Stimulated activated CD4-positive, alpha-beta T cell treated with anti-CD3 and anti-CD28 coated beads, Interleukin-4, amount 100 ng/mL, for 24 hours (primary cell): ENCODE measurements at regions not wholly inside any gene's neighbourhood (a gene's known extent, or its start where the extent isn't known, plus 50 kb on each side); places are given as distances from the start of the nearest gene placed in this dataset.
"Not testable (repeated sequence)": the region's sequence is repeated elsewhere in the genome, so short reads cannot be mapped to it uniquely, and the experiment has no call there.

ENCODE experiments used
- DNase-seq: peaks from one replicate; pipeline ENCODE4 v3.0.0-alpha.2; 2020

DNA sequence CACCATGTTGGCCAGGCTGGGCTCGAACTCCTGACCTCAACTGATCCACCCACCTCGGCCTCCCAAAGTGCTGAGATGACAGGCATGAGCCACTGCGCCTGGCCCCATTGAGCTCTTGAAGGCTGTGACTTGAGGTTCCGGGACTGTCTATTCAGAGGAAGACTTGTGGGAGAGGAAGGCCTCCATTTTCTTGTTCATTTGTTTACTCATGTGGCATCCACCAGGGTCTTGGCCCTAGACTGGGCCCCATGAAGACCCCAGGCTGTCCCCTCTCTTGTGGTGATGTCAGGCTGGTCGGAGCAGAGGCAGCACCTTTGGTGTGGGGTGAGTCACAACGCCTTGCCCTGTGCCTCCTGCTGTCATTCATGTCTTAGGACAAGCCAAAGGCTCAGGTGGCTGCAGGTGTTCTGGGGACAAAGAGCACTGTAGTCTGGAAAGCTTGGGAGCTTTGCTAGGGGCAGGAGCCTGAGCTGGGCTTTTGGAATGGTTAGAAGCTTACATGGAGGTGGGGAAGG is 224.6 kb upstream of the C1orf174 start:
- DNase-seq, result no peak

DNA sequence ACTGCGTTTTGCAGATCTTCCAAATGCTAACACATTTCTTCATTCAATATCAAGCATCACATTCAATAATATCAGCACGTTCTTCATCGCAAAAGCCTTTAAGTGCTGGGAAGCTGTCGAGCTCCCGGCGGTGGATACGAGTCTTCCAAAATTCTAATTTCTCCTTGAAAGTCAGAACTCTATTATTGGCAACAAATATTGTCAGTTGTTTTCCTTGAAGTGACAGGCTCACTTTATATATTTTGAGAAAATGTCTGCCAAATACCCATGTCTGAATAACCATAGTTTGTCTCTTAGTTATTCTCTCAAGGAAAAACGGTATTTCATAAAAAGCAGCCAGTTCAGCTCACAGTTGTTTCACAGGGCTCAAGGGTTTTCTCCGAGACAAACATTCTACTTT is 226.2 kb upstream of the C1orf174 start:
- no peak for DNase-seq

DNA sequence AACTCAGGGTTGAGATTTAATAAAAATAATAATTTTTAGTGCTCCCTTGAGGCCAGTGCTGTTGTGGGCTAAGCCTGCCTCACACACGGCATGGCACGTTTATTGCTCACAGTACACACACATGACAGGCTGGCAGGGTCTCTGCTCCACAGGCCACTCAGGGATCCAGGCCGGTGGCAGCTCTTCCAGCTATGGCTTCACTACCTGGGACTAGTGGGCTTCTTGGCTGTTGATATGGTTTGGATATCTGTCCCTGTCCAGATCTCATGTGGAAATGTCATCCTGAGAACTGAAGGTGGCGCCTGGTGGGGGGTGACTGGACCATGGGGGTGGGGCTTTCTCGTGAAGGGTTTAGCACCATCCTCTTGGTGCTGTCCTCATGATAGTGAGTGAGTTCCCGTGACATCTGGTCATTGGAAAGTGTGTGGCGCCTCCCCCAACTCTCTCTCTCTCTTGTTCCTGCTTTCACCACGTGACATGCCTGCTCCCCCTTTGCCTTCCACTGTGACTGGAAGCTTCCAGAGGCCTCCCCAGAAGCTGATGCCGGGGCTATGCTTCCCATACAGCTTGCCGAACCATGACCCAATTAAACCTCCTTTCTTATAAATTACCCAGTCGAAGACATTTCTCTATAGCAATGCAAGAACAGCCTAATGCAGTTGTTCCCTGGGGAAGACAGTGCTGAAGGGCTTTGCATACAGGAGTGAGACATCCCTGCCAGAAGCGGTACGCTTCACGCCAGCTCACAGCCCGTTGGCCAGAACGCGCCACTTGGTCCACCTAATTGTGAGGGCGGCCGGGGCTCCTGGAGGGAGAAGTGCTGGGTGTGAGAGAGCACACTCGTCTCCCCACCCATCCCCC is 226.9 kb upstream of the C1orf174 start:
- DNase-seq, result no peak

DNA sequence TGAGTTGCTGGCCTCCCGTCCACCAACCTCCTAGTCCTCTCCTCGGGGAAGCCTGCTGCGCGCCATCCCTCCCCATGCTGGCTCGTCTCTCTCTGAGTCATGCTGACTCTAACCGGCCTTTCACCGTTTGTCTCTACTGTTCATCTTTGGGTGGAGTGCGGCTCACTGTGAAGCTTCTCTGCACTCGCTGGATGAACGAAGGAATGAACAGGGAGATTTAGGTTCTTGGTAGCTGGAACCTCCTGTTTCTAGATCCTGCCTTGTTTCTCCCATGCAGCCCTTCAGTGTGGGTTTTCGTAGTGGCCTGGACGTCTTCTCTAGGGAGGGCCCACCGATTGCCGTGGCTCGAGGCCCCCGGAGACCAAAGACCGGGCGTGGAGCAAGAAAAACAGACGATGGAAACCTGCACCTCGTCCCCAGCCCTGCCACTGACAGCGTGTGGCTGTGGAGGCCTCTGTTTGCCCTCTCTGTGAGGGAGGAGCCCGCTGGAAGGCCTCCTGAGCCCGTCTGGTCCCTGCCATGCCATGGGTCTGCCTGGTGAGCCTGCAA is 227.6 kb upstream of the C1orf174 start:
- DNase-seq, result no peak

DNA sequence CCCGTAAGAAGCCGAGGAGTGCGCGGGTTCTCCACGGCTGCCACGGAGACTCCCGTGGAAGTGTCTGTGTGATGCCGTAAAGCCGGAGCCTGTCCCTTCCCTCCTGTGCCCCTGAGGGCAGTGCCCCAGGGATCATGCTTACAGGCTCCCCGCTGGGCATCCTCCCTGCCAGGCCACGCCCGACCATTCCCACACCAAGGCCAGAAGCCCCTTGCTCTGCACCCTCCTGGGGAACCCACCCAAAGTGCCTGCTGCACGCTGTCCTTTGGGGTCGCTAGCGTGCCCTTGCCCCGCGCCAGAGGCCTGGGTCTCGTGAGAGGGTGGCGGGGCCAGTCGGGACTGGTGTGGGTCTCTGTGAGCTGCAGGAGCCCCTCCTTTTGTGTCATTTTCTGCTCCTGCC is 228.5 kb upstream of the C1orf174 start:
- no peak for DNase-seq

DNA sequence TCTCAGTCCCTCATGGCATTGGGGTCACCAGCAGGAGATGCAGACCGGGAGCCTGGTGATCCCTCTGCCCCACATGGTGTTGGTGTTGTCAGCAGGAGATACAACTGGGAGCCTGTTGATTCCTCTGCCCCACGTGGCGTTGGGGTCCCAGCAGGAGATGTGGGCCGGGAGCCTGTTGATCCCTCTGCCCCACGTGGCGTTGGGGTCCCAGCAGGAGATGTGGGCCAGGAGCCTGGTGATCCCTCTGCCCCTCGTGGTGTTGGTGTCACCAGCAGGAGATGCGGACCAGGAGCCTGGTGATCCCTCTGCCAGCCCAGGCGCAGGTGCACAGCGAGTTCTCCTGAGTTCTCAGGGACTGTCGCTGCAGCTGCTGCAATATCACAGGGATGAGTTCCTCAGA is 229.6 kb upstream of the C1orf174 start:
- no peak for DNase-seq

DNA sequence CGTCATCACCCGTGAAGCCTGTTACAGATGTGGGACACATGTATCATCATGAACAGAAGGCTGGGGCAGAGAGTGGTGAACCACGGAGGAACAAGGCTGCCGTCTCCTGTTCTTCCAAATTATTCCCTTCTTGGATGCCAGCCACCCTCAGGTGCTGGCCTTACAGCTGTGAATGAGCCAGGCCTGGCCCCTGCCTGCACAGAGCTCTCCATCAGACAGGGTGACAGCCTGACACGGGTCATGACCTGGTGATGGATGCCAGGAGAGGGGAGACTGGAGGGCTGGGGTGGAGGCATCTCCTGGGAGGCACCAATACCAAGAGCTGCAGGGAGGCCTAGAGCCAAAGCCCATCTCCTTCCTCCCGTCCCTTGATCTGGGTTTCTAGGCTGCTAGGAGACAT is 230.0 kb upstream of the C1orf174 start:
- no peak for DNase-seq

DNA sequence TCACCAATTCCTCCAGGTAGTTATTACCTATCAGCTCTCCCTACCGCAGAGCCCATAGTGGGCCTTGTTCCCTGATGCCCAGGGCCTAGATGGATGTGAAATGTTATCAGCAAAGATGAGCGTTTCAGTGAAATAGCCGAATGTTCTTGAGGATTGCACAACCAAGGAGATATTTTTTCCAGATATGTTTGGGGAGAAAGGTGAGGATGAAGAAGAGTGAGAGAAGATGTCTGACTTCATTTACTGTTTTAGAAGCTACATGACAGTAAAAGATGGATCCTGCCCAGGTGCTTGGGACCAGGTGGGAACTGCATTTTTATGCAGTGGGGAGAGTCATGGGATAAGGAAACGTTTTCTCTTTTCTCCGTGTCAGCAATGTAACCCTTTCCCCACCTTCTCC is 231.7 kb upstream of the C1orf174 start:
- DNase-seq, result no peak

DNA sequence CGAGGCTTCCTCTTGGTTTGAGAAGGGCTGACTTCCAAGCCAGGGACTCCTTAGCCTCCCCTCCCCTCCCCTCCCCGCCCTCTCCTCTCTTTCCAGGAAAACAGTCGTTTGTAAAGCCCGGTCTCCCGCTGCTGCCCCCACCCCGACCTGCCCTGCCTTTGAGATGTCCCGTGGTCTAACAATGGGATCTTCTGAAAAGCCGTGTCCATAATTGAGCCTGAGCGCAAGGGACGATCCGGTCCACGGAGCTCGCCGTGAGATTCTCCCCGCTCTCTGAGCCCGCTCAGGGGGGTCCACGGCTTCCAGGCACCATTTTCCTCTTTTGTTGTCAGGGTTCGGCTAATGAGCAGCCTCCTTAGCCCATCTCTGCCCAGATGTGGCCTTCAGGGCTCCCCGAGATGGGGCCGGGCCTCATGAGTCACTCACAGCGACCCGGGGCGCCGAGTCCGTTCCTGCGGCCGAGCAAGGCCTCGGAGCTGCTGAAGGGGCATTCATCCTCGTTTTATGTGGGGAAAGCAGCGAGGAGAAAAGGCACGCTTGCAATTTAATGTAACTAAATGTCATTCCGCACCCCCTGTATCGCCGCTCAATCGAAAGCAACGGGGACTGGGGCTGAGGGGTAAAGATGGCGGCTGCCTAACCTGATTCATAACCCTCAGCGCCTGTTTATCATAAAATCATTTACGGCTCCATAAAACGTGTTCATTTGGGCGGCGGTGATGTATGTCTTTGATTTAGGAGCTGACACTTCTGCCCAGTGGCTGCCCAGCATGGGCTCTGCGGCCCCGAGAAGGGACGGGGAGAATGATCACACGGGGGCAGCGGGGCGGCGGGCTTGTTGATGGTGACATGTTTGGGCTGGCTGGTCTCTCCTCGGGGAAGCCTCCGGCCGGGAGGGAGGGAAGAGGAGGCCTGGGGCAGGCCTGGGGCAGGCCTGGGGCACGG is 232.6 kb upstream of the C1orf174 start:
- DNase-seq, result no peak

DNA sequence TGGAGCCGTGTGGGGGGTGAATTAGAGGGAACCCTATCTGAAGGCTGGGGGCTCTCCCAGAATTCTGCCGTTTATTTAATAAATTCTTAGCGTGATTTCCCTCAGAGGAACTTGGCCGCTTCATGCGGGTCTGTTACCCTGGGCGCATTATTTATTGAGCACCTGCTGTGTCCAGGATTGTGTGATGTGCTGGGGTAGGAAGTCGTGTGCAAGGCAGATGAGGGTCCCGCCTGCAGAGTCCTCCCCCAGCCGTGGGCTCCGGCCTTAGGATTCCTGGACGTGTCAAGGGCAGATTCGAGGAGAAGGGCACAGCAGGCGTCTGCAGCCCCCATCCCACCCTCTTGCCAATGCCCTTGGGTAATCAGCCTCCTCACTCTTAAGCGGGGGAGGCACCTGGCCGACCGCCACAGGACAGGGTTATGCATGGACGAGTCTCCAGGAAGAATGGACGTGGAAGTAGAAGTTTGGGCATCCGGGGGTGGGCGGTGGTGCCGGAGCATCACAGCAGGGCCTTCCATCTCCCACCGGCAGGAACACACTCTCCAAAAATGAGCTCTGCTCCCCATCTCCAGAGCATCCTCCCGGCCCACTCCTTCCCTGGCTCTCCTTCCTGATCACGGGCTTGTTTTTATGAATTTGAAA is 233.3 kb upstream of the C1orf174 start:
- DNase-seq, result no peak

DNA sequence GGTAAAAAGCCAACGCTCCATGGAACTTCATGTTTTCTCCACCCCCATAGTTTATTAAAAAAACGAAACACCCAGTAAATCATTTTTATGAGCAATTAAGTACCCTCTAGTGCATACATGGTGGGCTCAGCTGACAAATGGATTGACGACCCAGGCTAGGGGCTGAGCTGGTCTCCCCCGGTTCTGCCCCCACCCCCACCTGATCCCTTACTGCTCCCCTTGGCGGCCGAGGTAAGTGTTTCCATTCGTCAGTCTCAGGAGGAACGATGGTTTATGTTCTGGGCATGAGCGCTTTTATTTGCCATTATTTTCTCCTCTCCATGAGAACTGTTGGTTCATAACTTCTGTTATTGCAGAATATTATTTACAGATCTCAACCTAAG is 233.9 kb upstream of the C1orf174 start:
- no peak for DNase-seq

DNA sequence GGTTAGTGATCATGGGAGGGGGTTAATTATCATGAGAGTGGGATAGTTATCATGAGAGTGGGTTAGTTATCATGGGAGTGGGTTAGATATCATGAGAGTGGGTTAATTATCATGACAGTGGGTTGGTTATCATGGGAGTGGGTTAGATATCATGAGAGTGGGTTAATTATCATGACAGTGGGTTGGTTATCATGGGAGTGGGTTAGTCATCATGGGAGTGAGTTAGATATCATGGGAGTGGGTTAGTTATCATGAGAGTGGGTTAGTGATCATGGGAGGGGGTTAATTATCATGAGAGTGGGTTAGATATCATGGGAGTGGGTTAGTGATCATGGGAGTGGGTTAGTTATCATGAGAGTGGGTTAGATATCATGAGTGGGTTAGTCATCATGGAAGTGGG is 235.8 kb upstream of the C1orf174 start:
- DNase-seq, result not testable (repeated sequence)

DNA sequence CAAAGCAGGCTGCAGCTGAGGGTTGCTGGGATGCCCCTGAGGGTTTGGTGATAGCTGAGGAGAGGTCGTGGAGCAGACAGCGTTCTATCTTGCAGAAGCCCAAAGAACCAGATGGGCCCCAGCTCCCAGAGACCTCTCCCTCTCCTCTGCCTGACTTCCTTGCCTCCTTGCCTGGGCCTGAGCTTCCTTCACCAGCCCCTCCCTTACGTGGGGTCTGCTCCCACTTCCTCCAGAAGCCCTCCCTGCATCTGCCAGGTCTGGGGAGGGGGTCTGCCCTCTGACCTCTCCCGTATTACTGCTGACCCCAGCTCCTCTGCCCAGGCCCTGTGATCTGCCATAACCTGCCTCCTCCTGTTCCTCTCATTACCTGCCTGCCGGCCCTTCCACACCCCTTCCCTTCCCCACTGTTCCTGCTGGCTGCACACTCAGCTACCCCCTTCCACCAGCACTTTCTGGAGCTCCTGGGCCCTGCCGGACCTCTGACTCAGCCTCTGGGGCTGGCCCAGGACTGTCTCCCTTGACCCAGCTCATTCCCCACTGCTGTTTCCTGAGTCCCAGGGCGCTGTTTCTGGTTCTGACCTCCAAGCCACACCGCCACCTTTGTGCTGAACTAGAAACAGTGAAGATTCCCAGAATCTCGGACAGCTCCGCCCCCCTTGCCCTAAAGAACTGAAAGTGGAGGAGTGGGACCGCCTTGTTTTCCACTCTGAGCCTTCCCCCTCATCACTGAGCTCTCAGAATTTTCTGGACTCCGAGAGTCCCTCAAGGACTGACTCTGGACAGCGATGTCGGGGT is 237.7 kb upstream of the C1orf174 start:
- no peak for DNase-seq

DNA sequence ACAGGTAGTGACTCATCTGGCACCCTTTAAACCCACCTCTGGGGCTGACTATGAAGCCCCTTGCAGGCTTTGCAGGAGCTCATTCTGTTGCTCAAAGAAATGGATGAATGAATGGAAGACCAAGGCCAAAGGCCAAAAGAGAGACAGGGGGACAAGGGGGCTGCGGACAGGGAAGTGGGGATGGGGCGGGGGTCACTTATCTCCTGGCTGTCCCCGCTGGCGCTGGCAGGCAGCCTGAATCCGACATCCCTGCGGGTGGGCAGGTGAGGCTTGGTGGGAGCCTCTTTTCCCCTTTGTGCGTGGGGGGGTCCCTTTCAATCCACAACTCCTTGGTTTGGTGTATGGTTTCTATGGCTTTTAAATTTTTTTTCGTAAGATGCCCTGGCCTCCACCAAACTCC is 239.6 kb upstream of the C1orf174 start:
- no peak for DNase-seq

DNA sequence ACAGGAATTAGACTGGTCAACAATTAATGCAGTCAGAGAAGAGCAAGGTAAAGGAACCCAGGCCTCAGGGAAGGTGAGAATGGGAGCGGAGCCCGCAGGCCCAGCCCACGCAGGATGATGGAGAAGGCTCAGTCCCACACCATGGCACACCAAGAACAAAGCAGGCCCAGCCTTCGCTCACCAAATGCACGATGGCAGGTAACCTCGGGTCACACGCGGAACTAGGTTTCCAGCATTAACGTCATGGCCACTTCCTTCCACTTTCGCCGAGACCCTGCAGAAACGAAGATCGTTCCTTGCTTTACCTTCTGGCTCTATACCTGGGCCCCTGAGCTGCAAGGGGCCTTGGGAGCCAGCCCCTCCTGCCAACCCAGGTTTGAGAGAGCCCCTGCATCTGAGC is 240.2 kb upstream of the C1orf174 start:
- DNase-seq, result no peak

DNA sequence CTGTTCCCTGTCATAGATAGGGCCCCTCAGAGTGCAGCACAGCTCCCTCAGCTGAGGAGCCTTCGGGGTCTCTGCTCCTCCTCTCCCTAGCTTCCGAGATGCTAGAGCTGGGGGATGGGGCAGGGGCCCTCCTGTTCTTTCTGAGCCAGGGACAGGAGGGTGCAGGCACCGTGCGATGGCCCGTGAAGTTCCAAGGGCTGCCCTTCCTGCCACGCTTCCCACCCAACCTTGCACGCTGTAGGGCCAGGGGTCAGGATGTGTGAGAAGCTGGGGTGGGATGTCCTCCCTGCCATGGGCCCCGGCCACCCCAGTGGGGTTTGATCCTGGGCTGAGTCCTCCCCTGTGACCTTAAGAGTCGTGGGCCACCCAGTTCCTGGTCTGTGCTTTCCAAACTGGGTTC is 240.7 kb upstream of the C1orf174 start:
- DNase-seq, result no peak

DNA sequence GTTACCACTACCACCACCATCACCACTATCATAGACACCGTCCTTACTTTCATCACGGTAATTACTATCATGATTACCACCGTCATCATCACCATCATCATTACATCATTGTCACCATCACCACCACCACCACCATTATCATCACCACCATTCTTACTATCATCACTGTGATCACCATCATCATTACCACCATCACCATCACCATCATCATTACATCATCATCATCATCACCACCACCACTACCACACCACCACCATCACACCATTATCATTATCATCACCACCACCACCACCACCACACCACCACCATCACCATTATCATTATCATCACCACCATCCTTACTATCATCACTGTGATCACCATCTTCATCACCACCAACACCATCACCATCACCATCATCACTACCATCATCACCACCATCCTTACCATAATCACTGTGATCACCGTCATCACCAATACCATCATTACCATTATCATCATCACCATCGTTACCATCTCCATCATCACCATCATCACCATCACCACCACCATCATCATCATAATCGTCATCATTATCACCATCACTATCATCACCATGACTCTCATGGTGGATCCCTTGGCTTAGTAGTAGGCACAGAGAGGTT is 244.4 kb upstream of the C1orf174 start:
- DNase-seq, result no peak

DNA sequence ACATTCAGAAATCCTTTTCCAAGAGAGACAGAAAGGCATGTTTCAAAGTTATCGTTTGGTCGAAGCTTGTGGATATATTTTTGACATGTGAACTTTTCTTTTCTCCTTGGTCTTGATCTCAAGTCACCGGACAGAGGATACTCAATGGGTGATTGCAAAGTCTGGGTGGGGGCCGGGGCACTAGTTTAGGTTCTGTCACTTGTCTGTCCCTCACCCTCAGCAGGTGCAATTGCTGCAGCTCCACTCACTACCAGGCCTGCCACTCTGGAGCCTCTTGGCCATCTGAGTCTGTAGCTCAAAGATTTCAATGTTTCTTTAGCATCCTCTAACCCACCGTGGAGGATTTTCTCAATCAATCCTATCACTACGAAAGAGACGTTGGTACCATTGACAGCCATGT is 246.0 kb upstream of the C1orf174 start:
- no peak for DNase-seq

DNA sequence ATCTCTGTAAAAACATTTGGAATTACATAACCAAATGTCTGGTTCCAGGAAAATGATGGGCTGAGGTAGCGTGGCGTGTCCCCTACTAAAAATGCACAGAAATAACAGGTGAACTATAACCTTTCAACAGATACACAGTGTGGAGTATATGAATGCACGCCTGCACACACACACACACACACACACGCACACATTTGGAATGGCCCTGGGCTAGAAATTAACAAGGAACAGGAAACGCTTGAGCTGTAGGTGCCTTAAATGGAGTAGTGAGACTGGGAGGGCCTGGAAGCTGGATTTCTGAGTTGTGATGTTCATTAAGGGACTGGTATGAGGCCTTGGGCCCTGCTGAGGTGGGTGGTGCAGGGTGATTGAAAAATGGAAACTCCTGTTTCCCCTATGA is 246.5 kb upstream of the C1orf174 start:
- DNase-seq, result no peak

DNA sequence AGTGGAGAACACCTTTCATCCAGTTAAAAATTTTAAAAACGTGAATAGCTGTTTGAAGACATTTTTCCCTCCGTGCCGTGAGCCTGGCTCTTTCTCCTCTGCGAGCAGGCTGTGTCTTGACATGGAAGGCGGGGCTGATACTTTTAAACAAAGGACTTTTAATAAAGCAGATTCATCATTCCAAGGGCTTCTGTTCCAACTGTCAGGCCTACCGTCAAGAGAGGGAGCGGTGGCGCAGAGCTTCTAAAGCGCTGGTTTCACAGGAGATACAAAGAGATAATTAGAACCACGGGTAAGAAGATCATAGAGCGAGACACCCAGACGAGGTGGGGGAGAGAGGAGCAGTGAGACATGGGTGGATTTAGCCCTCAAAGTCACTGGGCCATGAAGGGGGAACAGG is 247.4 kb upstream of the C1orf174 start:
- no peak for DNase-seq

DNA sequence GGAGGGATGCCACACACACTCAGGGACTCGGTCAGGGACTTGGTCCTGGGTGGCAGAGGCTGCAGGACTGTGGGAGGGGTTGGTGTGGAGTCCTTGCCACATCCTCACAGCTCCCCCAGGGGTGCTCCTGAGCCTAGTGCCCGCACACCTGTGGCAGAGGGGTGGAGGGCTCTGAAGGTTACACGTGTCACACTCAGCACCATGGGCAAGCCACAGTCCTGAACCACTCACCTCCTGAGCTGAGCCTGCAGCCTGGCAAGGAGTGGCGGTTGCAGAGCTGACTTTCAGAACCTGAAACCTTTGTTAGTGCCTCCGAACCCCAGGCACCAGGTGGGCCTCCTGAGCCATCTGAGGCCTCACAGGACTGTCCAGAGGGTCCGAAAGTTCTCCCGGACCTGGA is 249.2 kb upstream of the C1orf174 start:
- no peak for DNase-seq

DNA sequence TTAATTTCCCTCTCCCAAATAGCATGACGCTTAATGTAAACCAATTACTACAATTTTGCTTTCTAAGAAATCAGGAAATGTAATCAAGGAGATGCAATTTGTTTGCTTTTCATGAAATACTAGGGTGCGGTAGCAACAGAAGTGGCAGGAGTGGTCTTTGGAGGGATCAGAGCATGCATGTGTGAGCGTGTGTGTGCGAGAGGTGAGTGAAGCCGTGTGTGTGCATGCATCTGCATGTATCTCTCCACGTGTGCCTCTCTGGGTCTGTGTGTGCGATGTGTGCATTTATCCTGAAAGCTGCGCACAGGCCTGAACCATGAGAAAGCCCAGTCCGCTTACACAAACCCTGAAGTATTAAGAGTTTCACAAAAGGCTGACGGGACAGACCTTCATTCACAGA is 249.8 kb upstream of the C1orf174 start:
- DNase-seq, result no peak
